ENCODE measurements at regions not wholly inside any gene's neighbourhood (a gene's known extent, or its start where the extent isn't known, plus 50 kb on each side); places are given as distances from the start of the nearest gene placed in this dataset.

GRCh38 chr1:81453367-81453703 lies 347.4 kb upstream of the ADGRL2 start:
- TF ChIP-seq CTCF (IDR thresholded peaks at IDR 0.05; ENCODE audit: low read length) (no peak), EZH2 (IDR thresholded peaks at IDR 0.05; ENCODE audit: borderline replicate concordance, low read length) (no peak)
